NCI-H1105 treated with DMSO at 0.1 percent for 48 hours (cell line): ENCODE measurements at regions not wholly inside any gene's neighbourhood (a gene's known extent, or its start where the extent isn't known, plus 50 kb on each side); places are given as distances from the start of the nearest gene placed in this dataset.

Source experiments
- DNase-seq: peaks from one replicate; lab custom pipeline; 2025; lab: John Stamatoyannopoulos, UW

GRCh38 chr13:106883976-106884375, 316.0 kb upstream of the ARGLU1 start:
- DNase-seq: no peak

GRCh38 chr13:106882246-106882645, 314.3 kb upstream of the ARGLU1 start:
- no peak for DNase-seq

GRCh38 chr13:106879806-106880205, 311.9 kb upstream of the ARGLU1 start:
- DNase-seq: no peak

- no peak for DNase-seq
Observed at GRCh38 chr13:106874323-106874722, 306.4 kb upstream of the ARGLU1 start.

- no peak for DNase-seq
Observed at GRCh38 chr13:106873810-106874209, 305.9 kb upstream of the ARGLU1 start.

- DNase-seq: no peak
Observed at GRCh38 chr13:106867249-106867648, 299.3 kb upstream of the ARGLU1 start.

GRCh38 chr13:106865716-106866440, 297.9 kb upstream of the ARGLU1 start:
- no peak for DNase-seq

- no peak for DNase-seq
Observed at GRCh38 chr13:106859533-106859904, 291.6 kb upstream of the ARGLU1 start.

- no peak for DNase-seq
Observed at GRCh38 chr13:106858903-106859532, 291.1 kb upstream of the ARGLU1 start.

GRCh38 chr13:106852436-106852835, 284.5 kb upstream of the ARGLU1 start:
- DNase-seq: no peak

- DNase-seq: no peak
Observed at GRCh38 chr13:106850973-106851650, 283.2 kb upstream of the ARGLU1 start.

GRCh38 chr13:106846571-106847448, 278.9 kb upstream of the ARGLU1 start:
- no peak for DNase-seq

- no peak for DNase-seq
Observed at GRCh38 chr13:106836186-106836802, 268.4 kb upstream of the ARGLU1 start.

- DNase-seq: no peak
Observed at GRCh38 chr13:106835477-106835876, 267.5 kb upstream of the ARGLU1 start.

- no peak for DNase-seq
Observed at GRCh38 chr13:106821979-106822378, 254.0 kb upstream of the ARGLU1 start.

- DNase-seq: no peak
Observed at GRCh38 chr13:106819413-106820180, 251.7 kb upstream of the ARGLU1 start.

GRCh38 chr13:106818971-106819370, 251.0 kb upstream of the ARGLU1 start:
- no peak for DNase-seq

GRCh38 chr13:106815545-106815944, 247.6 kb upstream of the ARGLU1 start:
- DNase-seq: no peak

- DNase-seq: no peak
Observed at GRCh38 chr13:106814463-106814862, 246.5 kb upstream of the ARGLU1 start.

GRCh38 chr13:106810069-106810468, 242.1 kb upstream of the ARGLU1 start:
- no peak for DNase-seq

GRCh38 chr13:106804991-106805390, 237.1 kb upstream of the ARGLU1 start:
- no peak for DNase-seq
